ENCODE measurements at regions not wholly inside any gene's neighbourhood (a gene's known extent, or its start where the extent isn't known, plus 50 kb on each side); places are given as distances from the start of the nearest gene placed in this dataset.
A peak's percentile ranks its signal among the peaks of the same experiment; 100 is the strongest.
"Not testable (repeated sequence)": the region's sequence is repeated elsewhere in the genome, so short reads cannot be mapped to it uniquely, and the experiment has no call there.

GRCh38 chr2:55811048-55811447 is 112.5 kb downstream of the EFEMP1 start:
- DNase-seq, result no peak

GRCh38 chr2:55810622-55811020 is 113.0 kb downstream of the EFEMP1 start:
- no peak for DNase-seq

DNA sequence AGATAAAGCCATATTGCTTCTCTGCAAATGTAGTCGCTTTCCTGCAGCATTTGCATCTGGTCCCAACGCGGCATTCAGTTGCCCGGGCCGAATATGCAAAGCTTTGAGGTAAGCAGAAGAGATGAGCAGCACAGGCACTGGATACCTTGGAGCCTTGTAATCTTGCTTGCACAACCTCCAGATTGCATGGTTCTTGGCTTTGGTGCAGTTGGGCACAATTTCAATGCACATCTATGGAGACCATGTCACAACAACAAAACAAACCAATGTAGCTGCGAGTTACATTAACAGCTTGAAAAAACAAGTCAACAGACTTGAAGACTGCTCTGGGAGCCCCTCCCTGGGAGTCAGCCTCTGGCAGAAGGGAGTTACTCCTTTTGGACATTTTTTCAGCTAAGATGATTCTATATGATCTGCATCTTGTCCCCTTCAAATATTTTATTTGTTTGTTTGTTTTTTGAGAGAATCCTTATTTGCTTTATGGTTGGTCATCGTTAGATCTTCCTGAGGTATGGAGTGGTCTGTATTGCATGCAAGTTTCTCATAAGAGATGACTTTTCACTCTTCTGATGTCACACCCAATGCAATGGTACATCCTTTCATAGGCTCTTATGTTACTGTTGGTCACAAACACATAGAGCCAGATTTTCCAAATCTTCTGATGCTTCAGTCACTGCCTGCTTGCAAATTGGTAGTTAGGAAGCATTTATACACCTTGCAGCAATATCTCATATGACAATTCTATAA is 113.5 kb downstream of the EFEMP1 start:
- DNase-seq, result no peak

DNA sequence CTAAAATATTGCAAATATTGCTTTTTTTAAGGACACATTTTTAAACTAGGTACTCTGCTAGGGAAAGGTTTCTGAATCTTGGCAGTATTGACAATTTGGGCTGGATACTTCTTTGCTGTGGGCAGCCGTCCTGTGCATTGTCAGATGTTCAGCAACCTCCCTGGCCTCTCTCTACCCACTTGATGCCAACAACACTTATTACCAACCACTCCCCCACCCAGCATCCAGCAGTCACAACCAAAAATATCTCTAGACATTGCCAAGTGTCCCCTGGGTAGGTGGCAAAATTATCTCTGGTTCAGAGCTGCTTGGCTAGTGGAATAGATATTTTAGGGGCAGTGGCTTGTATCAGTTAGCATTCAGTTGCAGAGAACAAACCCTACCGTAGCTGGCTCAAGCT is 114.3 kb upstream of the PNPT1 start:
- DNase-seq, result no peak

GRCh38 chr2:55805686-55806085 is 112.0 kb upstream of the PNPT1 start:
- no peak for DNase-seq

DNA sequence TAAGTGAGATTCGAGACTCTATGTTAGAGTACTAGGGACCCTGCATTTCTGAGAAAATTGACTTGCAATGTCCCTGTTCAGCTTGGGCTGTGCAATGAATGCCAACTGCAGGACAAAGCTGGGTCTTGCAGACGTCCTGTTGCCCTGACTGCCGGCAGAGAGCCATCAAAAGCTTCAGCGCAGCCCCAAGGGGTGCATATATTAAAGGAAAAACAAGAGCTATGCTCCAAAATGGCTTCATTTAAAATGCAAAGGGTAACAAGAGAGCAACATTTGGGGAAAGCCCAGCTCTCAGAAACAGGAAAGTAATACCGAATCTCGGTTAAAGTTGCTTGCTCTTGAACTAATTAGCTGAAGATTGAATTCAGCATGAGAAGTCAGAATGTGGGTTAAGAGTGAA is 110.9 kb upstream of the PNPT1 start:
- DNase-seq, result no peak

GRCh38 chr2:55802067-55802466 is 108.4 kb upstream of the PNPT1 start:
- DNase-seq, result no peak

DNA sequence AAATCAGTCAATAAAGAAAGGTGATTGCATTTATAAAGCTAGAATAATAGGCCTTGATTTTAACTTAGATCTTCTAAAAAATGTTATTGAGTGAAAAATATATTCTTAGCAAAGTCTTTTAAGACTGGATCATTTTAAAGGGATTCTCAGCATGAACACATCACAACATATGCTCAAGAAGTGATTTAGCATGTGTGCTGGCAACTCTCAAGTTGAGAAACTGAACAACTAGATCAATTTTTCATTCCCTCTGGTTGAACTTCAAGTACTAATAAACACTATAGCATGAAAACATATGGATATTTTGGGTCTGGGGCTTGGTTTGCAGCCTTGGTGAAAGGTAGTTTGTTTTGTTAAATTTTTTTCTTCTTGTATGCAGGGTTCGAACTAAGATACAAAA is 107.8 kb upstream of the PNPT1 start:
- no peak for DNase-seq

GRCh38 chr2:55799624-55800023 is 106.0 kb upstream of the PNPT1 start:
- not testable (repeated sequence) for DNase-seq

GRCh38 chr2:55796121-55796520 is 102.5 kb upstream of the PNPT1 start:
- no peak for DNase-seq

DNA sequence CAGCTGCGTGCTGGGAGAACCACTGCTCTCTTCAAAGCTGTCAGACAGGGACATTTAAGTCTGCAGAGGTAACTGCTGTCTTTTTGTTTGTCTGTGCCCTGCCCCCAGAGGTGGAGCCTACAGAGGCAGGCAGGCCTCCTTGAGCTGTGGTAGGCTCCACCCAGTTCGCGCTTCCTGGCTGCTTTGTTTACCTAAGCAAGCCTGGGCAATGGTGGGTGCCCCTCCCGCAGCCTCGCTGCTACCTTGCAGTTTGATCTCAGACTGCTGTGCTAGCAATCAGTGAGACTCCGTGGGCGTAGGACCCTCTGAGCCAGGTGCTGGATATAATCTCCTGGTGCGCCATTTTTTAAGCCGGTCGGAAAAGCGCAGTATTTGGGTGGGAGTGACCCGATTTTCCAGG is 100.0 kb upstream of the PNPT1 start:
- not testable (repeated sequence) for DNase-seq

DNA sequence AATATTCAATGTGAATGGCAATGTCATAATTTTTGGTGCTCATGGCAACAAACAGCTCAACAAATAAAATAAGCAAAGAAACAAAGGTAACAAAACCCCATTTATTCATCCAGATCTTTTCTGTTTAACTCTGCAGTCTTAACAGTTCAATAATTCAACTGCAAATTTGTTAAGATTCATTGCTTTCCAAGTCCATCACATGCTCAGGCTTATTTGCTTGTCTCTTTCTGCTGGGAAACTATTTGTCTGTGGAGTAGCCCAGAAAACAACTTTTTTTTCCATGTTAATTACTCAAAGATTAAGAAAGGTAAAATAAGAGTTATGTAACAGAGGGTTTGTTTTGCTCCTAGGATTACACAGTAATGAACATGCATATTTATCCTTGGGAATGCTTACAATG is 92.6 kb upstream of the PNPT1 start:
- DNase-seq, result no peak

GRCh38 chr2:55783751-55784150 is 90.1 kb upstream of the PNPT1 start:
- not testable (repeated sequence) for DNase-seq

DNA sequence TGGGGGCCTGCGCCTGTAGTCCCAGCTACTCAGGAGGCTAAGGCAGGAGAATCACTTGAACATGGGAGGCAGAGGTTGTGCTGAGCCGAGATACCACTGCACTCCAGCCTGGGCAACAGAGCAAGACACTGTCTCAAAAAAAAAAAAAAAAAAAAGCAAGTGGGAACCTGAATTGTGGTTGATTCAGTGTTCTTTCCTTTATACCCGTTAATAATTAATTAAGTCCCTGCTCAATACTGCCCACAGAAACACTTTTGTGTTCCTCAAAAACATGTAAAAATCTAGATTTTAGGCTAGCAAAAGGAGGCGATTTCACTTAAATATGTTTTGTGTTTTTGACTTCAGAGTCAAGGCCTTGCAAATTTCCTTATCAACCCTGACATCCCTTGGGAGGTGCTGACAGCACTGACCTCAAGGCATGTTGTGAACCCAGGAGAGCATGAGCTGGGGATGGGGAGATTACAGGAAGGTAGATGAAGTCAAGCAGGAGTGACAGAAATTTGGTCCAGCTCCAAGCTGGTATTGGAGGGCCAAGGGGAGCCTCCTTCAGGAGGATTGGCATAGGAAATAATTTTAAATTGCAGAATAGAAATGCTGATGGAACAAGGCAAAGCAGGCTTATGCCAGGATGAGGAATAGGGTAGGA is 89.0 kb upstream of the PNPT1 start:
- DNase-seq, result no peak

GRCh38 chr2:55781542-55781941 is 87.9 kb upstream of the PNPT1 start:
- no peak for DNase-seq

DNA sequence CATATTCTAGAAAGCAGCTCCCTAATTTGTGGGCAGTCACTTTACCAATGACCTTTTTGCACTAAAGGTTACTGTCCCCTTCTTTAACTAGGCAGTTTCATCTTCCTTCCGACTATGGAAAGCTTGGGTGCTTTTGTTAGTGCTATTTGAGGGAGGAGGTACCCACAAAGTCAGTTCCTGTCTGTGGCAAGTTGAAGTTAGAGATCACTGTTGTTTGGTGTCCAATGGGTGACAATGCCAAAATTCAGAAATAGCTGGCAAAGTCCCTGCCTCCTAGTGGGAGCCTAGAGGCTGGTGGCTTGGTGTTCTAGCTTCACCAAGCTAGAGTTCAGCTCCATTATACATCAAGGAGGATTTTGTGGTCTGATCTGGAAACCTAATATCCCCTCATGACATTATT is 87.1 kb upstream of the PNPT1 start:
- no peak for DNase-seq

- DNase-seq, result no peak
Observed at GRCh38 chr2:55779459-55780421, 86.1 kb upstream of the PNPT1 start.

- DNase-seq, result no peak
Observed at GRCh38 chr2:55776966-55777365, 83.3 kb upstream of the PNPT1 start.

GRCh38 chr2:55776479-55776878 is 82.8 kb upstream of the PNPT1 start:
- DNase-seq, result no peak

DNA sequence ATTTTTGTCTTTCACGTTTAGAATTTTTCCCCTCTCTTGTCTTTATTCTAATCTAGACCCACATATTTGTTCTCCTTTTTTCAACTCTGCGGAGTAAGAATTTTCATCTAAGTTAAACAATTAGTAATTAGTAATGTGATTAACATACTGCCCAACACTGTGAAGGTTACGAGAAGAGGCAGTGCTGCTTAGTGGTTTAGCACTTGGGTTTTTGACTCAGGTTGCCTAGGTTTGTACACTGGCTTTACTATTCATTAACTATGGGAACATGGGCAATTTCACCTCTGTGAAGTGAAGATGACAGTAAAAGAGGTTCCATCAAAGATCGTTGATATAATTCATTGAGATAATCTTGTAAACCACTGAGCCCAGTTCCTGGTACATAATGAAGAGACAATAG is 82.2 kb upstream of the PNPT1 start:
- no peak for DNase-seq

DNA sequence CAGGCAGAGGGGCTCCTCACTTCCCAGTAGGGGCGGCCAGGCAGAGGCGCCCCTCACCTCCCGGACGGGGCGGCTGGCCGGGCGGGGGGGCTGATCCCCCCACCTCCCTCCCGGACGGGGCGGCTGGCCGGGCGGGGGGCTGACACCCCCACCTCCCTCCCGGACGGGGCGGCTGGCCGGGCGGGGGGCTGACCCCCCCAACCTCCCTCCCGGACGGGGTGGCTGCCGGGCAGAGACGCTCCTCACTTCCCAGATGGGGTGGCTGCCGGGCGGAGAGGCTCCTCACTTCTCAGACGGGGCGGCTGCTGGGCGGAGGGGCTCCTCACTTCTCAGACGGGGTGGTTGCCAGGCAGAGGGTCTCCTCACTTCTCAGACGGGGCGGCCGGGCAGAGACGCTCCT is 80.0 kb upstream of the PNPT1 start:
- DNase-seq, result not testable (repeated sequence)

- DNase-seq, result no peak
Observed at GRCh38 chr2:55772109-55772980, 78.7 kb upstream of the PNPT1 start.

DNA sequence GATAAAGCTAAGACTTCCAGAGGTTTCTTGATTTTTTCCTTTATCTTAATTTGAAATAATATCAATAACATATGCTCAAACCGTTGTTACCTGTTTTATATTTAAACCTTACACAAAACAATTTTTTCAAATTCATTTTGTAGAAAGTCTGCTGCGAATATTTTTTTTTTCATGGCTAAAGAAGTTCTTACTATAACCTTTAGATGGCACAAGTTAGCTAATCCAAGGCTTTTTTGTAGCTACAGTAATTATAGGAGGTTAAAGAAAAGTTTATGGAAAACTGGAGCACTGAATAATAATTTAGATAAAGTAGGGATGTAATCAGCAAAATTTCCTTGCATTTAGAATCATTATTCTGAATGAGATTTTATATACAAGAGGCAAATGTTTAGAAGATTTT is 78.0 kb upstream of the PNPT1 start:
- DNase-seq, result peak; percentile 38
